ENCODE measurements at regions not wholly inside any gene's neighbourhood (a gene's known extent, or its start where the extent isn't known, plus 50 kb on each side); places are given as distances from the start of the nearest gene placed in this dataset.
"Not testable (repeated sequence)": the region's sequence is repeated elsewhere in the genome, so short reads cannot be mapped to it uniquely, and the experiment has no call there.

DNA sequence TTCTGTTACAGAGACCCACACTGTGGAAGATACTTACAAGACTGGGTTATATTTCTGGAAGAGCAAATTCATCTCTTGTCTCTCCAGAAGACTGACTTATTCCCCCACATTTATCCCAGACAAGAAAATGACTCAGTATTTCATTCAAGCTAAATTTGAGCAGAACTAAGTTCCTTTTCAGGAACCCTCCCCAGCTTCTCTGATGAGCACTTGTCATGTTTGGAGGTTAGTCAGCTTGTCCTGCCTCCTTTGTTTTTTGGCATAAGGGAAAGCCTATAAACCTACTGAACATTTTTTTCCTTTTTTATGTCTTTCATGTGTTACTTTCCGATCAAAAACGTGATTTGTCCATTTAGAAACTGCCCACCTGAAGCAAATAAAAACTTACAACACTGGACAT lies 198.0 kb downstream of the C16orf95 start:
- H3K9me3 Mint-ChIP-seq: no peaks in the 10 kb centered on the region
- H3K27me3 Mint-ChIP-seq: peaks cover 8% of the 10 kb centered on the region
- no peak for DNase-seq
- no peak overlapping the region for H3K4me3 Mint-ChIP-seq
- intact Hi-C loops (cut with micrococcal nuclease): no loop called here
- CTCF ChIA-PET: no interaction called here
- no peaks in the 10 kb centered on the region for H3K36me3 Mint-ChIP-seq
- POLR2A ChIA-PET: no interaction called here
- H3K27ac Mint-ChIP-seq: no peak overlapping the region
- H3K4me1 Mint-ChIP-seq (ENCODE audit: low read depth): no peaks in the 10 kb centered on the region

- H3K4me3 Mint-ChIP-seq: no peak overlapping the region
- intact Hi-C loops (cut with micrococcal nuclease): no loop called here
- H3K4me1 Mint-ChIP-seq (ENCODE audit: low read depth): no peaks in the 10 kb centered on the region
- H3K27me3 Mint-ChIP-seq: peaks cover 8% of the 10 kb centered on the region
- no peak for DNase-seq
- no peaks in the 10 kb centered on the region for H3K9me3 Mint-ChIP-seq
- H3K27ac Mint-ChIP-seq: no peak overlapping the region
- no peaks in the 10 kb centered on the region for H3K36me3 Mint-ChIP-seq
- CTCF ChIA-PET: no interaction called here
- POLR2A ChIA-PET: no interaction called here
Observed at GRCh38 chr16:87119748-87120147, 197.4 kb downstream of the C16orf95 start.

GRCh38 chr16:87121816-87122215 lies 195.4 kb downstream of the C16orf95 start:
- no peaks in the 10 kb centered on the region for H3K36me3 Mint-ChIP-seq
- no peaks in the 10 kb centered on the region for H3K4me1 Mint-ChIP-seq (ENCODE audit: low read depth)
- H3K27ac Mint-ChIP-seq: no peak overlapping the region
- intact Hi-C loops (cut with micrococcal nuclease): no loop called here
- ChIA-PET CTCF (no interaction called here), POLR2A (no interaction called here)
- no peak overlapping the region for H3K4me3 Mint-ChIP-seq
- no peak for DNase-seq
- H3K27me3 Mint-ChIP-seq: peaks cover 8% of the 10 kb centered on the region
- no peaks in the 10 kb centered on the region for H3K9me3 Mint-ChIP-seq

DNA sequence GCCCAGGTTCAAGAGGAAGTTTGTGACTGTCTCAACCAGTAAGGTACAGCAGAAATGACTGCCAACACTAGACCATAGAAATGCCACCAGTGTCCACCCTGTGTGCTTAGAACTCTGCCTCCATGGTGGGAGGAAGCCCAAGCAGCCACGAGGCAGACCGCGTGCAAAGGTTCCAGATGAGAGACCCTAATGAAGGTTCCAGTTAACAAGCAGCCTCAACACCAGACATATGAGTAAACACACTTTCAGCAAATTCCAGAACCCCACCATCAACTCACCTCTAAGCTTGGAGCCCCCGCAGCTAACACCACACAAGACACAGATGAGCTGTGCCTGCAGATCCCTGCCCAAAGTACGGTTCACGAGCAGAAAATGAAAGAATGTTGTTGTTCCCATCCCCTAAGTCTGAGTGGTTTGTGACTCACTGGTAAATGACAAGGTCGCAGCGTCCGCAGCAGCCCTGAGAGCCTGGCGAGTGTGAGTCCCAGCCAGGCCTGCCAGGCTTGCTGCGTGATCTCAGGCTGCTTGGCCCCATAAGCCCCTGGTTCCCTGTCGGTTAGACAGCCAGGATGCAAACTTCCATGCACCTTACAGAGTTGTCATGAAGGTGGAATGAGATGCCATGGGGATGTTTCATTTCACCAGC lies 193.7 kb downstream of the C16orf95 start:
- ChIA-PET POLR2A (no interaction called here), CTCF (interaction anchor here (0.8 kb wide), 1 partner anchor 160 kb away, joined by 3 read pairs; no protein-coding TSS in a partner anchor)
- Mint-ChIP-seq H3K4me1 (ENCODE audit: low read depth) (no peaks in the 10 kb centered on the region), H3K27me3 (peaks cover 6% of the 10 kb centered on the region), H3K27ac (no peak overlapping the region), H3K36me3 (no peaks in the 10 kb centered on the region), H3K9me3 (no peaks in the 10 kb centered on the region), H3K4me3 (no peak overlapping the region)
- no peak for DNase-seq
- intact Hi-C loops (cut with micrococcal nuclease): no loop called here

- CTCF ChIA-PET, POLR2A ChIA-PET: not testable (repeated sequence)
Observed at GRCh38 chr16:87124405-87124804, 192.8 kb downstream of the C16orf95 start.

GRCh38 chr16:87125206-87126155 lies 191.7 kb downstream of the C16orf95 start:
- DNase-seq: no peak
- Mint-ChIP-seq H3K36me3 (no peaks in the 10 kb centered on the region), H3K27me3 (peaks cover under 1% of the 10 kb centered on the region), H3K4me3 (no peak overlapping the region), H3K4me1 (ENCODE audit: low read depth) (no peaks in the 10 kb centered on the region), H3K27ac (no peak overlapping the region), H3K9me3 (peaks cover 4% of the 10 kb centered on the region)
- POLR2A ChIA-PET: no interaction called here
- CTCF ChIA-PET: no interaction called here
- intact Hi-C loops (cut with micrococcal nuclease): no loop called here

More at GRCh38 chr16:87124405-87124804, 192.8 kb downstream of the C16orf95 start:
- H3K27ac Mint-ChIP-seq; H3K9me3 Mint-ChIP-seq; DNase-seq; H3K27me3 Mint-ChIP-seq; H3K4me3 Mint-ChIP-seq; H3K36me3 Mint-ChIP-seq; intact Hi-C loops (cut with micrococcal nuclease); H3K4me1 Mint-ChIP-seq (ENCODE audit: low read depth): not testable (repeated sequence)

- Mint-ChIP-seq H3K4me1 (ENCODE audit: low read depth) (no peaks in the 10 kb centered on the region), H3K4me3 (no peak overlapping the region), H3K27me3 (no peaks in the 10 kb centered on the region), H3K9me3 (peaks cover 4% of the 10 kb centered on the region), H3K27ac (no peak overlapping the region), H3K36me3 (no peaks in the 10 kb centered on the region)
- intact Hi-C loops (cut with micrococcal nuclease): no loop called here
- ChIA-PET POLR2A (no interaction called here), CTCF (no interaction called here)
- DNase-seq: no peak
Observed at GRCh38 chr16:87126403-87127025, 190.7 kb downstream of the C16orf95 start.

- ChIA-PET POLR2A (no interaction called here), CTCF (no interaction called here)
- Mint-ChIP-seq H3K9me3 (peaks cover 4% of the 10 kb centered on the region), H3K36me3 (no peaks in the 10 kb centered on the region), H3K4me3 (no peak overlapping the region), H3K4me1 (ENCODE audit: low read depth) (no peaks in the 10 kb centered on the region), H3K27me3 (no peaks in the 10 kb centered on the region), H3K27ac (no peak overlapping the region)
- DNase-seq: no peak
- intact Hi-C loops (cut with micrococcal nuclease): no loop called here
Observed at GRCh38 chr16:87127061-87127765, 190.0 kb downstream of the C16orf95 start.

- no peak overlapping the region for H3K27ac Mint-ChIP-seq
- H3K36me3 Mint-ChIP-seq: no peaks in the 10 kb centered on the region
- CTCF ChIA-PET: no interaction called here
- H3K4me3 Mint-ChIP-seq: no peak overlapping the region
- POLR2A ChIA-PET: no interaction called here
- H3K4me1 Mint-ChIP-seq (ENCODE audit: low read depth): no peaks in the 10 kb centered on the region
- no peak for DNase-seq
- no peaks in the 10 kb centered on the region for H3K27me3 Mint-ChIP-seq
- intact Hi-C loops (cut with micrococcal nuclease): no loop called here
- H3K9me3 Mint-ChIP-seq: peaks cover 4% of the 10 kb centered on the region
Observed at GRCh38 chr16:87127766-87128147, 189.4 kb downstream of the C16orf95 start.

GRCh38 chr16:87129771-87130170 lies 187.4 kb downstream of the C16orf95 start:
- H3K27ac Mint-ChIP-seq: no peak overlapping the region
- H3K4me3 Mint-ChIP-seq: no peak overlapping the region
- H3K9me3 Mint-ChIP-seq: peaks cover 4% of the 10 kb centered on the region
- intact Hi-C loops (cut with micrococcal nuclease): no loop called here
- CTCF ChIA-PET: no interaction called here
- H3K4me1 Mint-ChIP-seq (ENCODE audit: low read depth): no peaks in the 10 kb centered on the region
- no peaks in the 10 kb centered on the region for H3K36me3 Mint-ChIP-seq
- H3K27me3 Mint-ChIP-seq: no peaks in the 10 kb centered on the region
- POLR2A ChIA-PET: no interaction called here
- DNase-seq: no peak

GRCh38 chr16:87131061-87131995 lies 185.9 kb downstream of the C16orf95 start:
- no peak overlapping the region for H3K4me3 Mint-ChIP-seq
- POLR2A ChIA-PET: no interaction called here
- H3K4me1 Mint-ChIP-seq (ENCODE audit: low read depth): no peaks in the 10 kb centered on the region
- peaks cover 4% of the 10 kb centered on the region for H3K9me3 Mint-ChIP-seq
- H3K36me3 Mint-ChIP-seq: no peaks in the 10 kb centered on the region
- CTCF ChIA-PET: no interaction called here
- DNase-seq: no peak
- no peaks in the 10 kb centered on the region for H3K27me3 Mint-ChIP-seq
- H3K27ac Mint-ChIP-seq: no peak overlapping the region
- intact Hi-C loops (cut with micrococcal nuclease): no loop called here
